Heart left ventricle (tissue), 16 donors: ENCODE measurements at regions not wholly inside any gene's neighbourhood (a gene's known extent, or its start where the extent isn't known, plus 50 kb on each side); places are given as distances from the start of the nearest gene placed in this dataset.

Experiments
- ATAC-seq, 4 donors: fragments of 200-7000 bp; cut with Tn5 transposase; one replicate each; pipeline ENCODE4 v1.9.1; 2020 to 2022; ENCODE audit warnings: moderate library complexity in 4 of 4, mild to moderate bottlenecking in 3 of 4, moderate number of reproducible peaks in 1 of 4
- DNase-seq, 5 donors: peaks; one replicate each; pipeline ENCODE4 v3.0.0-alpha.2; 2020
- H3K27ac ChIP-seq, 12 donors: fragments of 200-600 bp; sonication (generic) in 4 of 12; one replicate each; pipeline versions ENCODE4 v1.5.0 to v1.8.0; 2016 to 2022; ENCODE audit warnings: mild to moderate bottlenecking in 2 of 12
- H3K27me3 ChIP-seq, 9 donors: fragments of 200-600 bp; sonication (generic) in 2 of 9; one replicate each; pipeline versions ENCODE4 v1.5.1 to v1.8.0; 2016 to 2022; ENCODE audit warnings: mild to moderate bottlenecking in 3 of 9
- H3K36me3 ChIP-seq, 9 donors: fragments of 200-600 bp; sonication (generic) in 2 of 9; one replicate each; pipeline versions ENCODE4 v1.5.0 to v1.8.0; 2018 to 2022; ENCODE audit warnings: mild to moderate bottlenecking in 2 of 9
- H3K4me1 ChIP-seq, 12 donors: fragments of 200-600 bp; sonication (generic) in 4 of 12; one replicate each; pipeline versions ENCODE4 v1.5.0 to v1.8.0; 2016 to 2022; ENCODE audit warnings: mild to moderate bottlenecking in 3 of 12
- H3K4me3 ChIP-seq, 12 donors: fragments of 200-600 bp; sonication (generic) in 4 of 12; one replicate each; pipeline versions ENCODE4 v1.5.0 to v1.8.0; 2017 to 2022; ENCODE audit warnings: mild to moderate bottlenecking in 9 of 12, moderate library complexity in 4 of 12
- H3K9me3 ChIP-seq, 12 donors: fragments of 200-600 bp; sonication (generic) in 4 of 12; one replicate each; pipeline versions ENCODE4 v1.5.0 to v1.8.0; 2016 to 2022; ENCODE audit warnings: mild to moderate bottlenecking in 1 of 12
- POLR2A ChIP-seq, 2 donors: fragments of 450-650 bp; IDR thresholded peaks; one replicate each; pipeline ENCODE4 v1.6.1; 2017; ENCODE audit warnings: antibody characterized with exemption in 2 of 2, mild to moderate bottlenecking in 2 of 2, moderate library complexity in 2 of 2
- WGBS, 4 donors: extraction: QIAGEN DNeasy Blood & Tissue Kit in 2 of 4; methylation state at CpG; one replicate each; pipeline versions ENCODE4 v1.1.5 to v1.1.7; 2013 to 2018; 5-methylcytosine and 5-hydroxymethylcytosine counted together
- intact Hi-C, 10 donors: fragments of 100-400 bp; cut with DNase I; formaldehyde crosslinking; loops; one replicate each; pipeline versions ENCODE4 v1.11.1 to v1.14.2; 2022
- TF ChIP-seq, protein P1 (sequence below), 12 donors: fragments of 200-600 bp; sonication (generic) in 4 of 12; IDR thresholded peaks; one replicate each; pipeline versions ENCODE4 v1.5.0 to v1.8.0; 2018 to 2022; ENCODE audit warnings: antibody characterized with exemption in 12 of 12, mild to moderate bottlenecking in 5 of 12
- donor health status: ischemic (EF 13 %, LVEDD 7.1; RV severe dilation, severe dysfunction).
- donor health status: healthy with polysubstance abuse.
- donor health status: DM: no; HTN: yes; CAD: no.
- donor health status: DM: no; HTN: no; CAD: no.
- donor health status: ischemic (EF 25% LVEDD 6.9; RV normal size, moderate dysfunction).
- donor health status: ischemic (EF 25% LVEDD 5.7; RV mildly dilated, moderate dysfunction).
- donor health status: healthy.
- donor health status: DM: yes; HTN: yes; CAD: no.
- donor health status: ischemic (EF 35%, LVEDD 5.7; RV mildly dilated, moderate dysfunction).
- donor health status: nonischemic (EF 11% LVEDD 7.7; RV severe dilation, severe dysfunction).
- donor health status: DM: yes; HTN: yes; CAD: no.
- donor health status: PGD.
- donor health status: ischemic (EF 29% LVEDD 5.4; RV normal size, mild dysfunction).
- donor health status: nonischemic (EF 23%, LVEDD 6.1; RV moderate dilation, normal function).

DNA sequence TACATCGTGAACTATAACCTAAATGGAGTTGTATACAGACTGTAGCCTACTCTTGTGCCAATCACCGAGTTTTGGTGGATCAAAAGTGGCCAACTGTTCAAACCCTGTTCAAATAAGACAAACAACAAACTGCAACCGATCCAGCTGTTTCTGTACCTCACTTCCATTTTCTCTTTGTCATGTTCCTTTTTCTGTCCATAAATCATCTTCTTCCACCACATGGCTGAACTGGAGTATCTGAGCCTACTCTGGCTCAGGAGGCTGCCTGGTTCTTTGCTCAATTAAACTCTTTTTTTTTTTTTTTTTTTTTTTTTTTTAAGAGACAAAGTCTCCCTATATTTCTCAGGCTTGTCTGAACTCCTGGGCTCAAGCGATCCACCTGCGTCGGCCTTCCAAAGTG, 59.0 kb upstream of the NPVF start:
- no peak overlapping the region for H3K4me3 ChIP-seq
- intact Hi-C loops, result no loop called here
- H3K27me3 ChIP-seq, result no peaks in the 10 kb centered on the region
- ATAC-seq, result no peak
- no peaks in the 10 kb centered on the region for H3K9me3 ChIP-seq
- H3K4me1 ChIP-seq, result peaks cover 0 to 4% (median 0%) of the 10 kb centered on the region in 12 donors
- TF ChIP-seq POLR2A (IDR thresholded peaks at IDR 0.05), result no peak
- TF ChIP-seq, protein P1, sequence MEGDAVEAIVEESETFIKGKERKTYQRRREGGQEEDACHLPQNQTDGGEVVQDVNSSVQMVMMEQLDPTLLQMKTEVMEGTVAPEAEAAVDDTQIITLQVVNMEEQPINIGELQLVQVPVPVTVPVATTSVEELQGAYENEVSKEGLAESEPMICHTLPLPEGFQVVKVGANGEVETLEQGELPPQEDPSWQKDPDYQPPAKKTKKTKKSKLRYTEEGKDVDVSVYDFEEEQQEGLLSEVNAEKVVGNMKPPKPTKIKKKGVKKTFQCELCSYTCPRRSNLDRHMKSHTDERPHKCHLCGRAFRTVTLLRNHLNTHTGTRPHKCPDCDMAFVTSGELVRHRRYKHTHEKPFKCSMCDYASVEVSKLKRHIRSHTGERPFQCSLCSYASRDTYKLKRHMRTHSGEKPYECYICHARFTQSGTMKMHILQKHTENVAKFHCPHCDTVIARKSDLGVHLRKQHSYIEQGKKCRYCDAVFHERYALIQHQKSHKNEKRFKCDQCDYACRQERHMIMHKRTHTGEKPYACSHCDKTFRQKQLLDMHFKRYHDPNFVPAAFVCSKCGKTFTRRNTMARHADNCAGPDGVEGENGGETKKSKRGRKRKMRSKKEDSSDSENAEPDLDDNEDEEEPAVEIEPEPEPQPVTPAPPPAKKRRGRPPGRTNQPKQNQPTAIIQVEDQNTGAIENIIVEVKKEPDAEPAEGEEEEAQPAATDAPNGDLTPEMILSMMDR (IDR thresholded peaks at IDR 0.05), result no peak
- WGBS, 4 donors, result 91 to 97% (median 94%) methylated on average over 6 of the region's 6 CpGs
- H3K27ac ChIP-seq, result no peak overlapping the region
- H3K36me3 ChIP-seq, result no peaks in the 10 kb centered on the region
- DNase-seq, result no peak

DNA sequence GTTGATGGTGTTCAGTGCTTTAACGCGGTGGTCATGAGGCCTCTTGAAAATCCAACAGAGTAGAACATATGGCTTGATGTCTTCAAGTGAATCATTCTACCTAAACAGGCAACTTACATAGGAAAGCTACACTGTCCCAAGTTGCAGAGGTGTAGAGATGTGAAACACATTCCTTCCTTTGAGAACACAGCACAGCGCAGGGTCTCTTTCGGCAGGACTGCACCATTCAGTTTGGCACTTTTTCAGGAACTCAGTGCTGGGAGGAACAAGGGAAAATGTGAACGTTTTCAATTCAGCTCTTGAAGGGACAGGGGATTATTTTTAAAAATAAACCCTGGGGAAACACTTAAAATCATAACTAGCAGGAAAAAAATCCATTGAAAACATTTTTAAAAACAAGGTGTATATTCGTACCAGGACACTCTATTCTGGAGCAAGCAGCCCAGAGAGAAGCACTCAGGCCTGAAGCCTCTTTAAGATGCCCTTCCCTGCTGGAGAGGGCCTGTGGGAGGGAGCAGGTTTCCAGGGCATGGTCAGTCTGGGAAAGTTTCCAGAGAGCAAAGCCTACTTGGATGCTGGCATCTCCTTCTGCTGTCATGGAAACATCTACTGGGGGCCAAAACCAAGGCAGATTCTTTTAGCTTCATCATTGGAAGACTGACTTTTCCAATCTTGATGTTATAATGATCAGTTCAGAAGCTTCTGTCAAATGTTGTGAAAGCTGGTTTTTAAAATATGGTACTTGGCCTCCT, 60.4 kb upstream of the NPVF start:
- 65 to 75% (median 70%) methylated on average over 6 of the region's 6 CpGs for WGBS, 4 donors
- no peak overlapping the region for H3K27ac ChIP-seq
- no peaks in the 10 kb centered on the region for H3K27me3 ChIP-seq
- no peak for TF ChIP-seq POLR2A (IDR thresholded peaks at IDR 0.05)
- TF ChIP-seq, protein P1 (IDR thresholded peaks at IDR 0.05), result no peak
- H3K4me3 ChIP-seq, result no peak overlapping the region
- DNase-seq (no peak), ATAC-seq (no peak)
- peaks cover 0 to 4% (median 0%) of the 10 kb centered on the region in 12 donors for H3K4me1 ChIP-seq
- intact Hi-C loops, result no loop called here
- H3K36me3 ChIP-seq, result no peaks in the 10 kb centered on the region
- H3K9me3 ChIP-seq, result no peaks in the 10 kb centered on the region

DNA sequence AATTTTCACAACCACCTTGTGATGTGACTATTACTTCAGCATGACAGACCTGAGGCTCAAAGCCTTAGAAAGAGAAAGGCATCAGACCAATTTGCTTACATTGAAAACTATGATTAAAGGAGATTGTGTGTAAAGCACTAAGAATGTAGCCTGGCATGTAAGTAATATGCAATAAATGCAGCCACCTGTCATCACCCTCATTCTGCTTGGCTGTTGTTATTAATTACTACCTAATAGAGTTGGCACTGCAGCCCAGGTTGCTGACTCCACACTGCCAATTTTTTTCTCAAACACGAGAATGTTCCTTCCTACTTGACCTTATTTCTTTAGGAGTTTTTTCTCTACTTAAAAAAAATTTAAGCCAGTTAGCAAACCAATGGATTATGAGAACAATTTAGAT, 61.2 kb upstream of the NPVF start:
- no peak overlapping the region for H3K4me3 ChIP-seq
- no peak overlapping the region for H3K27ac ChIP-seq
- WGBS, 4 donors, result 34 to 55% (median 40%) methylated on average over 1 of the region's 1 CpG
- ATAC-seq (no peak), DNase-seq (no peak)
- peaks cover 0 to 4% (median 0%) of the 10 kb centered on the region in 12 donors for H3K4me1 ChIP-seq
- H3K27me3 ChIP-seq, result no peaks in the 10 kb centered on the region
- H3K9me3 ChIP-seq, result no peaks in the 10 kb centered on the region
- intact Hi-C loops, result no loop called here
- H3K36me3 ChIP-seq, result no peaks in the 10 kb centered on the region
- TF ChIP-seq, protein P1 (IDR thresholded peaks at IDR 0.05), result no peak
- no peak for TF ChIP-seq POLR2A (IDR thresholded peaks at IDR 0.05)

DNA sequence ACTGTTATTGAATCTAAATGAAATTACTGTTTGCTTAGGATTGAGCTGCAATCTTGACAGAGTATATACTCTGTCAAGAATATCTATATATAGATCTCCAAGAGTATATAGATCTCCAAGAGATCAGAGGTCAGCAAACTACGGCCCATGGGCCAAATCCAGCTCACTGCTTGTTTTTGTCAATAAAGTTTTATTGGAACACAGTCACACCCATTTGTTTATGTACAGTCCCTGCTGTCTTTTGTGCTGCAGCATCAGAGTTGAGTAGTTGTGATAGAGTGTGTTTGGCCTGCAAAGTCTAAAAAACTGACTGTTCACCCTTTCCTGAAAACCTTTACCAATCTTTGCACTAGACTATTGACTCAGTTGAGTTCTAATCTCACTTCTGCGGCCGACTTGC, 66.3 kb upstream of the NPVF start:
- Histone ChIP-seq H3K4me1 (no peaks in the 10 kb centered on the region), H3K36me3 (no peaks in the 10 kb centered on the region), H3K9me3 (no peaks in the 10 kb centered on the region), H3K27ac (no peak overlapping the region), H3K4me3 (no peak overlapping the region), H3K27me3 (no peaks in the 10 kb centered on the region)
- DNase-seq (no peak), ATAC-seq (no peak)
- no peak for TF ChIP-seq POLR2A (IDR thresholded peaks at IDR 0.05)
- TF ChIP-seq, protein P1 (IDR thresholded peaks at IDR 0.05), result no peak
- 72 to 88% (median 84%) methylated on average over 3 of the region's 3 CpGs for WGBS, 4 donors
- intact Hi-C loops, result no loop called here
